Thoracic aorta (tissue), 2 donors: ENCODE measurements at regions not wholly inside any gene's neighbourhood (a gene's known extent, or its start where the extent isn't known, plus 50 kb on each side); places are given as distances from the start of the nearest gene placed in this dataset.

ENCODE experiments used
- ATAC-seq: fragments of 150-250 bp; one replicate; pipeline ENCODE4 v1.8.0; 2017; ENCODE audit warnings: low read depth; ENCODE audit not compliant: insufficient number of reproducible peaks, low FRiP score
- DNase-seq: peaks from one replicate; pipeline ENCODE4 v3.0.0-alpha.2; 2020; ENCODE audit warnings: low spot score
- H3K27ac ChIP-seq, 2 donors: fragments of 200-600 bp; sonication (generic); 1 replicate in 1 of 2; 2 replicates in 1 of 2; pipeline ENCODE4 v1.5.1; 2016; ENCODE audit warnings: mild to moderate bottlenecking in 2 of 2, moderate library complexity in 2 of 2
- H3K27me3 ChIP-seq: fragments of 200-600 bp; sonication (generic); replicated peaks from 2 replicates; pipeline ENCODE4 v1.6.0; 2016; ENCODE audit warnings: mild to moderate bottlenecking; ENCODE audit not compliant: insufficient read depth
- H3K36me3 ChIP-seq: fragments of 200-600 bp; sonication (generic); one replicate; pipeline ENCODE4 v1.5.1; 2016
- H3K4me1 ChIP-seq, 2 donors: fragments of 200-600 bp; sonication (generic); 1 replicate in 1 of 2; 2 replicates in 1 of 2; pipeline versions ENCODE4 v1.5.1 to v1.6.0; 2016; ENCODE audit warnings: low read depth in 2 of 2, mild to moderate bottlenecking in 1 of 2; ENCODE audit not compliant: control insufficient read depth in 1 of 2
- H3K4me3 ChIP-seq: fragments of 200-600 bp; sonication (generic); 2 replicates; pipeline ENCODE4 v1.5.1; 2016; ENCODE audit warnings: mild to moderate bottlenecking
- H3K9me3 ChIP-seq: fragments of 200-600 bp; sonication (generic); 2 replicates; pipeline ENCODE4 v1.5.1; 2016
- CTCF ChIP-seq: fragments of 200-600 bp; sonication (generic); IDR thresholded peaks from one replicate; pipeline ENCODE4 v1.5.1; 2019; ENCODE audit warnings: antibody characterized with exemption

GRCh38 chr11:122463530-122463929 is 192.0 kb upstream of the UBASH3B start:
- ATAC-seq = no peak
- no peaks in the 10 kb centered on the region for H3K27me3 ChIP-seq

GRCh38 chr11:122459064-122459463 is 196.5 kb upstream of the UBASH3B start:
- H3K27me3 ChIP-seq = no peaks in the 10 kb centered on the region
- no peak overlapping the region for H3K4me3 ChIP-seq
- ATAC-seq (no peak), DNase-seq (no peak)
- H3K4me1 ChIP-seq = no peaks in the 10 kb centered on the region
- no peak for TF ChIP-seq CTCF
- H3K36me3 ChIP-seq = no peaks in the 10 kb centered on the region
- peaks cover 21% of the 10 kb centered on the region for H3K9me3 ChIP-seq
- no peak overlapping the region for H3K27ac ChIP-seq

More at GRCh38 chr11:122463530-122463929, 192.0 kb upstream of the UBASH3B start:
- no peak for TF ChIP-seq CTCF
- H3K4me1 ChIP-seq = no peaks in the 10 kb centered on the region
- peaks cover 16% of the 10 kb centered on the region for H3K9me3 ChIP-seq
- no peaks in the 10 kb centered on the region for H3K36me3 ChIP-seq
- DNase-seq = no peak
- H3K27ac ChIP-seq = no peak overlapping the region
- H3K4me3 ChIP-seq = no peak overlapping the region

- Histone ChIP-seq H3K27me3 (no peaks in the 10 kb centered on the region), H3K9me3 (peaks cover 6% of the 10 kb centered on the region), H3K36me3 (no peaks in the 10 kb centered on the region), H3K4me1 (no peaks in the 10 kb centered on the region), H3K4me3 (no peak overlapping the region), H3K27ac (no peak overlapping the region)
- TF ChIP-seq CTCF = no peak
- no peak for ATAC-seq
- no peak for DNase-seq
These were observed 201.9 kb upstream of the UBASH3B start for GRCh38 chr11:122453586-122453985.

GRCh38 chr11:122451911-122452310 is 203.6 kb upstream of the UBASH3B start:
- H3K36me3 ChIP-seq = no peaks in the 10 kb centered on the region

GRCh38 chr11:122441666-122442035 is 213.9 kb upstream of the UBASH3B start:
- H3K36me3 ChIP-seq = no peaks in the 10 kb centered on the region
- DNase-seq (no peak), ATAC-seq (no peak)
- peak overlapping the region; percentile 51 to 59 for H3K27ac ChIP-seq
- no peaks in the 10 kb centered on the region for H3K27me3 ChIP-seq
- no peak for TF ChIP-seq CTCF
- peaks cover 0 to 28% of the 10 kb centered on the region in 2 donors for H3K4me1 ChIP-seq
- peak overlapping the region; percentile 77 for H3K4me3 ChIP-seq
- no peaks in the 10 kb centered on the region for H3K9me3 ChIP-seq

More at GRCh38 chr11:122451911-122452310, 203.6 kb upstream of the UBASH3B start:
- Histone ChIP-seq H3K9me3 (no peaks in the 10 kb centered on the region), H3K27me3 (no peaks in the 10 kb centered on the region), H3K4me1 (no peaks in the 10 kb centered on the region), H3K27ac (no peak overlapping the region), H3K4me3 (no peak overlapping the region)
- no peak for DNase-seq
- TF ChIP-seq CTCF = no peak
- ATAC-seq = no peak
